ENCODE measurements at regions not wholly inside any gene's neighbourhood (a gene's known extent, or its start where the extent isn't known, plus 50 kb on each side); places are given as distances from the start of the nearest gene placed in this dataset.

GRCh38 chr15:39180483-39180933, 400.4 kb upstream of the THBS1 start:
- no peaks in the 10 kb centered on the region for H3K36me3 ChIP-seq (ENCODE audit: control insufficient read depth, insufficient read depth, low read length)
- no peak for TF ChIP-seq CTCF (IDR thresholded peaks at IDR 0.05; ENCODE audit: insufficient read depth in 1 of 2, low read depth in 1 of 2, low read length in 1 of 2, severe bottlenecking in 1 of 2, unreplicated experiment in 1 of 2)
- peaks cover 11% of the 10 kb centered on the region for H3K4me1 ChIP-seq
- no peak overlapping the region for H3K27ac Mint-ChIP-seq (ENCODE audit: unreplicated experiment)
- H3K9me3 Mint-ChIP-seq (ENCODE audit: unreplicated experiment) = no peaks in the 10 kb centered on the region
- intact Hi-C loops (cut with micrococcal nuclease; ENCODE audit: unreplicated experiment) = no loop called here
- no peaks in the 10 kb centered on the region for H3K9me3 ChIP-seq
- no TSS peak for BruUV-seq (replicated peaks)
- no peak overlapping the region for H3K4me3 ChIP-seq (ENCODE audit: low read depth, low read length)
- H3K27me3 Mint-ChIP-seq (ENCODE audit: insufficient read depth, unreplicated experiment) = no peaks in the 10 kb centered on the region
- H3K27me3 ChIP-seq (replicated peaks; ENCODE audit: control insufficient read depth, insufficient read depth, low read length) = no peaks in the 10 kb centered on the region
- H3K36me3 Mint-ChIP-seq (ENCODE audit: insufficient read depth, unreplicated experiment) = no peaks in the 10 kb centered on the region
- peaks cover 27% of the 10 kb centered on the region for H3K4me1 Mint-ChIP-seq (ENCODE audit: low read depth, unreplicated experiment)
- H3K4me3 Mint-ChIP-seq (ENCODE audit: unreplicated experiment) = no peak overlapping the region
- ChIA-PET POLR2A (no interaction called here), CTCF (interaction anchor here (0.9 kb wide), 1 partner anchor 26 kb away, joined by 3 read pairs; no protein-coding TSS in a partner anchor)
- no peak for DNase-seq

- Mint-ChIP-seq H3K4me1 (ENCODE audit: low read depth, unreplicated experiment) (peaks cover 27% of the 10 kb centered on the region), H3K4me3 (ENCODE audit: unreplicated experiment) (no peak overlapping the region), H3K9me3 (ENCODE audit: unreplicated experiment) (peaks cover 3% of the 10 kb centered on the region), H3K36me3 (ENCODE audit: insufficient read depth, unreplicated experiment) (no peaks in the 10 kb centered on the region), H3K27ac (ENCODE audit: unreplicated experiment) (peak overlapping the region; percentile 62), H3K27me3 (ENCODE audit: insufficient read depth, unreplicated experiment) (no peaks in the 10 kb centered on the region)
- no peak for TF ChIP-seq CTCF (IDR thresholded peaks at IDR 0.05; ENCODE audit: insufficient read depth in 1 of 2, low read depth in 1 of 2, low read length in 1 of 2, severe bottlenecking in 1 of 2, unreplicated experiment in 1 of 2)
- no peak for DNase-seq
- Histone ChIP-seq H3K9me3 (no peaks in the 10 kb centered on the region), H3K27me3 (replicated peaks; ENCODE audit: control insufficient read depth, insufficient read depth, low read length) (no peaks in the 10 kb centered on the region), H3K36me3 (ENCODE audit: control insufficient read depth, insufficient read depth, low read length) (no peaks in the 10 kb centered on the region), H3K4me3 (ENCODE audit: low read depth, low read length) (no peak overlapping the region), H3K4me1 (peaks cover 11% of the 10 kb centered on the region)
- POLR2A ChIA-PET = interaction anchor here (1.0 kb wide), 1 partner anchor 11 kb away, joined by 3 read pairs; no protein-coding TSS in a partner anchor
- CTCF ChIA-PET = interaction anchor here (0.9 kb wide), 1 partner anchor 27 kb away, joined by 3 read pairs; no protein-coding TSS in a partner anchor
- BruUV-seq (replicated peaks) = no TSS peak
- intact Hi-C loops (cut with micrococcal nuclease; ENCODE audit: unreplicated experiment) = no loop called here
These were observed 399.7 kb upstream of the THBS1 start for GRCh38 chr15:39181056-39181747.

- ChIA-PET POLR2A (interaction anchor here (1.0 kb wide), 1 partner anchor 10 kb away, joined by 3 read pairs; no protein-coding TSS in a partner anchor), CTCF (interaction anchor here (0.7 kb wide), 1 partner anchor 400 kb away, joined by 4 read pairs; no protein-coding TSS in a partner anchor)
- H3K4me3 Mint-ChIP-seq (ENCODE audit: unreplicated experiment) = no peak overlapping the region
These were observed 398.9 kb upstream of the THBS1 start for GRCh38 chr15:39181940-39182339.

More at GRCh38 chr15:39181940-39182339, 398.9 kb upstream of the THBS1 start:
- H3K4me1 ChIP-seq = peaks cover 11% of the 10 kb centered on the region
- no peak for TF ChIP-seq CTCF (IDR thresholded peaks at IDR 0.05; ENCODE audit: insufficient read depth in 1 of 2, low read depth in 1 of 2, low read length in 1 of 2, severe bottlenecking in 1 of 2, unreplicated experiment in 1 of 2)
- no peaks in the 10 kb centered on the region for H3K36me3 Mint-ChIP-seq (ENCODE audit: insufficient read depth, unreplicated experiment)
- no peak for DNase-seq
- no peaks in the 10 kb centered on the region for H3K9me3 ChIP-seq
- peaks cover 27% of the 10 kb centered on the region for H3K4me1 Mint-ChIP-seq (ENCODE audit: low read depth, unreplicated experiment)
- H3K27me3 Mint-ChIP-seq (ENCODE audit: insufficient read depth, unreplicated experiment) = no peaks in the 10 kb centered on the region
- H3K27ac Mint-ChIP-seq (ENCODE audit: unreplicated experiment) = peak overlapping the region; percentile 62
- H3K9me3 Mint-ChIP-seq (ENCODE audit: unreplicated experiment) = peaks cover 10% of the 10 kb centered on the region
- BruUV-seq (replicated peaks) = no TSS peak
- H3K4me3 ChIP-seq (ENCODE audit: low read depth, low read length) = no peak overlapping the region
- no peaks in the 10 kb centered on the region for H3K36me3 ChIP-seq (ENCODE audit: control insufficient read depth, insufficient read depth, low read length)
- no peaks in the 10 kb centered on the region for H3K27me3 ChIP-seq (replicated peaks; ENCODE audit: control insufficient read depth, insufficient read depth, low read length)
- intact Hi-C loops (cut with micrococcal nuclease; ENCODE audit: unreplicated experiment) = no loop called here

All from Caco-2 (cell line).